K562 (cell line): ENCODE measurements at regions not wholly inside any gene's neighbourhood (a gene's known extent, or its start where the extent isn't known, plus 50 kb on each side); places are given as distances from the start of the nearest gene placed in this dataset.

Experiments
- ATAC-seq: fragments of 200-7000 bp; cut with Tn5 transposase; 3 replicates; pipeline ENCODE4 v1.9.1; 2020; ENCODE audit warnings: moderate library complexity
- BruUV-seq: library from RNA; stranded (reverse); fragments of 400-500 nt; replicated peaks from 2 replicates; lab custom pipeline; 2021; lab: Mats Ljungman, UMichigan
- CTCF ChIA-PET: fragments of 300-600 bp; formaldehyde crosslinking; extraction: SDS; loops from one replicate; lab custom pipeline; 2021; ENCODE audit warnings: low intra/inter-chr PET ratio; lab: Yijun Ruan, JAX
- POLR2A ChIA-PET: fragments of 300-600, 350-650 bp; sonication (Branson Sonifier 250); formaldehyde crosslinking; extraction: SDS; loops from one replicate; lab custom pipeline; 2021; ENCODE audit warnings: antibody characterized with exemption, inconsistent platforms; lab: Yijun Ruan, JAX
- DNase-seq, 4 experiments: peaks; one replicate each; pipeline versions ENCODE4 v3.0.0 to v3.0.0-alpha.2; 2011 to 2018; ENCODE audit warnings: low spot score in 3 of 4, mixed read lengths in 3 of 4; ENCODE audit errors: extremely low read depth in 1 of 4
- FAIRE-seq: peaks from 2 replicates; lab custom pipeline; 2011; peaks lifted over from hg19 to GRCh38; lab: Jason Lieb, UNC
- H2AFZ ChIP-seq: 2 replicates; pipeline ENCODE4 v1.6.0; 2011; ENCODE audit warnings: low read depth, low read length, control low read depth, inconsistent platforms
- H3K27ac ChIP-seq: fragments of 200-600 bp; 3 replicates; pipeline ENCODE4 v1.8.0; 2011; ENCODE audit warnings: low read depth, mild to moderate bottlenecking, control low read depth, inconsistent platforms, low read length, moderate library complexity, mixed read lengths; ENCODE audit errors: extremely low read depth
- H3K27me3 ChIP-seq, 2 experiments: fragments of 300-600 bp in 1 of 2; 2 replicates in 1 of 2; 3 replicates in 1 of 2; pipeline versions ENCODE4 v1.6.0 to v1.8.0; 2011; ENCODE audit warnings: inconsistent platforms in 2 of 2, low read length in 2 of 2, mild to moderate bottlenecking in 1 of 2, mixed read lengths in 1 of 2, moderate library complexity in 1 of 2; ENCODE audit not compliant: control insufficient read depth in 2 of 2, insufficient read depth in 2 of 2
- H3K36me3 ChIP-seq: fragments of 300-600 bp; 3 replicates; pipeline ENCODE4 v1.8.0; 2011; ENCODE audit warnings: mild to moderate bottlenecking, low read length, inconsistent platforms; ENCODE audit not compliant: control insufficient read depth, insufficient read depth
- H3K4me1 ChIP-seq, 2 experiments: fragments of 200-600 bp in 1 of 2; replicated peaks in 1 of 2; 2 replicates in 1 of 2; 3 replicates in 1 of 2; pipeline versions ENCODE4 v1.5.1 to v1.8.0; 2011; ENCODE audit warnings: inconsistent platforms in 2 of 2, low read length in 2 of 2, mild to moderate bottlenecking in 1 of 2, mixed read lengths in 1 of 2, moderate library complexity in 1 of 2; ENCODE audit not compliant: control insufficient read depth in 2 of 2, insufficient read depth in 2 of 2
- H3K4me2 ChIP-seq: 2 replicates; pipeline ENCODE4 v1.6.1; 2011; ENCODE audit warnings: low read length, control low read depth, inconsistent platforms, mixed read lengths; ENCODE audit not compliant: insufficient read depth
- H3K4me3 ChIP-seq: fragments of 200-600 bp; sonication (generic), shearing (Covaris generic); 2 replicates; pipeline ENCODE4 v1.5.1; 2016; ENCODE audit warnings: control low read depth, inconsistent platforms
- H3K79me2 ChIP-seq: fragments of 200-600 bp; 3 replicates; pipeline ENCODE4 v1.8.0; 2011; ENCODE audit warnings: low read length, inconsistent platforms; ENCODE audit not compliant: control insufficient read depth, insufficient read depth
- H3K9ac ChIP-seq, 2 experiments: 2 replicates each; pipeline versions ENCODE4 v1.6.0 to v1.6.1; 2011; ENCODE audit warnings: low read depth in 2 of 2, low read length in 2 of 2, control low read depth in 1 of 2, inconsistent platforms in 1 of 2, mild to moderate bottlenecking in 1 of 2, mixed read lengths in 1 of 2; ENCODE audit not compliant: insufficient read depth in 1 of 2
- H3K9me1 ChIP-seq: one replicate; pipeline ENCODE4 v1.6.0; 2011; ENCODE audit warnings: inconsistent platforms, mild to moderate bottlenecking, low read length, moderate library complexity; ENCODE audit not compliant: control insufficient read depth, insufficient read depth
- H3K9me3 ChIP-seq: replicated peaks from 2 replicates; pipeline ENCODE4 v1.5.1; 2011; ENCODE audit warnings: low read depth, low read length, inconsistent platforms; ENCODE audit not compliant: control insufficient read depth, insufficient read depth
- H4K20me1 ChIP-seq: replicated peaks from 2 replicates; pipeline ENCODE4 v1.6.1; 2011; ENCODE audit warnings: low read length, inconsistent platforms, mixed read lengths; ENCODE audit not compliant: control insufficient read depth, insufficient read depth
- CBFA2T3 ChIP-seq: fragments of 450-650 bp; IDR thresholded peaks from 2 replicates; pipeline ENCODE4 v1.6.1; 2017
- E2F4 ChIP-seq: sonication (generic); formaldehyde crosslinking; IDR thresholded peaks from 2 replicates; pipeline ENCODE4 v1.8.0; 2022; ENCODE audit warnings: mild to moderate bottlenecking, low read depth, missing genetic modification reagents
- EZH2 ChIP-seq: IDR thresholded peaks from 2 replicates; pipeline ENCODE4 v1.6.1; 2012; ENCODE audit warnings: low read depth, mild to moderate bottlenecking, inconsistent platforms, low read length, borderline replicate concordance
- HDAC1 ChIP-seq, 2 experiments: fragments of 450-650 bp; IDR thresholded peaks; 2 replicates each; pipeline ENCODE4 v1.6.1; 2016 to 2017; ENCODE audit warnings: inconsistent platforms in 1 of 2, mild to moderate bottlenecking in 1 of 2, moderate library complexity in 1 of 2
- HMGN3 ChIP-seq: IDR thresholded peaks from 2 replicates; pipeline ENCODE4 v1.6.1; 2011; ENCODE audit warnings: borderline replicate concordance, low read depth, mild to moderate bottlenecking, mixed read lengths, low read length; ENCODE audit not compliant: insufficient read length; ENCODE audit errors: extremely low read depth
- HNRNPH1 ChIP-seq: fragments of 200-400 bp; formaldehyde crosslinking; optimal IDR thresholded peaks from 2 replicates; pipeline ENCODE3; 2017; ENCODE audit warnings: low read depth, mild to moderate bottlenecking, low read length, moderate library complexity
- RAD21 ChIP-seq, 2 experiments: fragments of 250-450 bp in 1 of 2; fragments of 450-650 bp in 1 of 2; sonication (Bioruptor Pico) in 1 of 2; formaldehyde crosslinking in 1 of 2; IDR thresholded peaks in 1 of 2; conservative IDR thresholded peaks in 1 of 2; 2 replicates each; pipeline versions ENCODE4 v1.4.0 to v1.8.0; 2020 to 2022; ENCODE audit warnings: mild to moderate bottlenecking in 2 of 2, moderate library complexity in 1 of 2
- SIN3A ChIP-seq, 2 experiments: fragments of 150-350 bp in 1 of 2; IDR thresholded peaks; 2 replicates each; pipeline ENCODE4 v1.6.1; 2011 to 2016; ENCODE audit warnings: borderline replicate concordance in 2 of 2, low read depth in 2 of 2, low read length in 2 of 2, mild to moderate bottlenecking in 2 of 2, moderate library complexity in 2 of 2; ENCODE audit not compliant: control insufficient read depth in 1 of 2
- SREBF2 ChIP-seq: sonication (generic); formaldehyde crosslinking; IDR thresholded peaks from 2 replicates; pipeline ENCODE4 v1.4.0; 2020; ENCODE audit warnings: mild to moderate bottlenecking, missing genetic modification reagents
- TAF9B ChIP-seq: fragments of 450-650 bp; IDR thresholded peaks from 2 replicates; pipeline ENCODE4 v1.6.1; 2018; ENCODE audit warnings: mild to moderate bottlenecking; ENCODE audit not compliant: partially characterized antibody
- ZNF764 ChIP-seq: fragments of 250-450 bp; sonication (Bioruptor Pico); IDR thresholded peaks from 2 replicates; pipeline ENCODE4 v1.4.0; 2020; ENCODE audit warnings: low read depth, mild to moderate bottlenecking, moderate library complexity
- WGBS: fragments of 100-300 bp; shearing (Covaris generic); methylation state at CpG from one replicate; pipeline ENCODE4 v1.1.6; 2016; ENCODE audit warnings: low coverage, mixed read lengths; ENCODE audit not compliant: insufficient coverage; ENCODE audit errors: missing lambda C conversion rate; 5-methylcytosine and 5-hydroxymethylcytosine counted together
- in situ Hi-C: fragments of 300-500 bp; cut with MboI; formaldehyde crosslinking; loops from 4 replicates; pipeline ENCODE4 v1.15.0; 2018; ENCODE audit warnings: inconsistent platforms, mixed read lengths
- intact Hi-C: fragments of 100-400 bp; cut with micrococcal nuclease; formaldehyde crosslinking; loops from 2 replicates; pipeline ENCODE4 v1.14.2; 2022
- TF ChIP-seq, protein P1 (sequence below): IDR thresholded peaks from 2 replicates; pipeline ENCODE4 v1.6.1; 2014; ENCODE audit warnings: antibody characterized with exemption
- TF ChIP-seq, protein P2 (sequence below): sonication (generic); formaldehyde crosslinking; IDR thresholded peaks from 2 replicates; pipeline ENCODE4 v1.8.1; 2023; ENCODE audit warnings: mild to moderate bottlenecking, missing genetic modification reagents

- WGBS: 0% methylated on average over 2 of the region's 2 CpGs
- in situ Hi-C loops (no loop called here), intact Hi-C loops (no loop called here)
- H3K9me1 ChIP-seq: no peaks in the 10 kb centered on the region
- ATAC-seq (no peak), DNase-seq (no peak), FAIRE-seq (no peak)
- no peaks in the 10 kb centered on the region for H3K79me2 ChIP-seq
- no peaks in the 10 kb centered on the region for H3K4me1 ChIP-seq
- no peak overlapping the region for H3K9ac ChIP-seq
- ChIA-PET POLR2A (no interaction called here), CTCF (no interaction called here)
- TF ChIP-seq TAF9B (no peak), HNRNPH1 (no peak), RAD21 (CRISPR knock-in tag; conservative IDR thresholded peaks at IDR 0.05 in 1 of 2, IDR thresholded peaks at IDR 0.05 in 1 of 2) (peak in 1 of 2 experiments; percentile 12; a peak in 1 of 4 replicates)
- TF ChIP-seq, protein P1, sequence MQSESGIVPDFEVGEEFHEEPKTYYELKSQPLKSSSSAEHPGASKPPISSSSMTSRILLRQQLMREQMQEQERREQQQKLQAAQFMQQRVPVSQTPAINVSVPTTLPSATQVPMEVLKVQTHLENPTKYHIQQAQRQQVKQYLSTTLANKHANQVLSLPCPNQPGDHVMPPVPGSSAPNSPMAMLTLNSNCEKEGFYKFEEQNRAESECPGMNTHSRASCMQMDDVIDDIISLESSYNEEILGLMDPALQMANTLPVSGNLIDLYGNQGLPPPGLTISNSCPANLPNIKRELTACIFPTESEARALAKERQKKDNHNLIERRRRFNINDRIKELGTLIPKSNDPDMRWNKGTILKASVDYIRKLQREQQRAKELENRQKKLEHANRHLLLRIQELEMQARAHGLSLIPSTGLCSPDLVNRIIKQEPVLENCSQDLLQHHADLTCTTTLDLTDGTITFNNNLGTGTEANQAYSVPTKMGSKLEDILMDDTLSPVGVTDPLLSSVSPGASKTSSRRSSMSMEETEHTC: no peak
- no peak overlapping the region for H3K27ac ChIP-seq
- no peaks in the 10 kb centered on the region for H3K36me3 ChIP-seq
- no peak overlapping the region for H3K4me3 ChIP-seq
- peaks cover 2% of the 10 kb centered on the region; the same call in 1 of the 2 replicates for H3K9me3 ChIP-seq
- no TSS peak for BruUV-seq
- H2AFZ ChIP-seq: no peak overlapping the region
- no peaks in the 10 kb centered on the region for H3K27me3 ChIP-seq
- H3K4me2 ChIP-seq: no peak overlapping the region
- H4K20me1 ChIP-seq: no peaks in the 10 kb centered on the region
Measured at GRCh38 chr5:126129431-126129830, 293.8 kb upstream of the GRAMD2B start.

DNA sequence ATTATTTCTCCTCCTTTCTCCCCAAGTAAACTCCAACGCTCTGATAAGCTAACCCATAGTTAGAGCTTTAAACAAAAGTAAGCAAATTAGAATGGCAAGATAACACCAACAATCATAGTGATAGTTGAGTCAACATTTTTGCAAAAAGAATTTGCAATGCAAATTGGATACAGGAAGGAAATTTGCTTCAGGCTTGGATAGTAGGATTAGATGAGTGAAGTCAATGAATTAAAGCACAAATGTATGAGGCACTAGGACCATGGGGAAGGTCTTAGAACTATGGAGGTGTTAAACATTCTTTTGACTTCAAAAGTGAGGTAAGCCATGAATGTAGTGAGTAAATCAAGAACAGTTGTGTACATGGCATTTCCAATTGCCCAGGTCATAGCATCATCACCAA, 289.8 kb upstream of the GRAMD2B start:
- Histone ChIP-seq H3K36me3 (no peaks in the 10 kb centered on the region), H4K20me1 (no peaks in the 10 kb centered on the region), H2AFZ (no peak overlapping the region), H3K9me1 (no peaks in the 10 kb centered on the region), H3K79me2 (no peaks in the 10 kb centered on the region), H3K4me2 (no peak overlapping the region), H3K4me1 (no peaks in the 10 kb centered on the region), H3K27ac (no peak overlapping the region), H3K9me3 (peaks cover 3% of the 10 kb centered on the region), H3K27me3 (no peaks in the 10 kb centered on the region), H3K9ac (no peak overlapping the region), H3K4me3 (no peak overlapping the region)
- FAIRE-seq (no peak), ATAC-seq (no peak), DNase-seq (no peak)
- WGBS: 0% methylated on average over 1 of the region's 1 CpG
- POLR2A ChIA-PET: no interaction called here
- BruUV-seq: no TSS peak
- in situ Hi-C loops: no loop called here
- CTCF ChIA-PET: no interaction called here
- intact Hi-C loops: no loop called here
- TF ChIP-seq, protein P2, sequence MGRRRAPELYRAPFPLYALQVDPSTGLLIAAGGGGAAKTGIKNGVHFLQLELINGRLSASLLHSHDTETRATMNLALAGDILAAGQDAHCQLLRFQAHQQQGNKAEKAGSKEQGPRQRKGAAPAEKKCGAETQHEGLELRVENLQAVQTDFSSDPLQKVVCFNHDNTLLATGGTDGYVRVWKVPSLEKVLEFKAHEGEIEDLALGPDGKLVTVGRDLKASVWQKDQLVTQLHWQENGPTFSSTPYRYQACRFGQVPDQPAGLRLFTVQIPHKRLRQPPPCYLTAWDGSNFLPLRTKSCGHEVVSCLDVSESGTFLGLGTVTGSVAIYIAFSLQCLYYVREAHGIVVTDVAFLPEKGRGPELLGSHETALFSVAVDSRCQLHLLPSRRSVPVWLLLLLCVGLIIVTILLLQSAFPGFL (CRISPR knock-in tag): no peak
- TF ChIP-seq SIN3A (IDR thresholded peaks at IDR 0.05; ENCODE audit: borderline replicate concordance in 2 of 2, control insufficient read depth in 1 of 2, low read depth in 2 of 2, low read length in 2 of 2) (no peak), CBFA2T3 (no peak), E2F4 (no peak), EZH2 (no peak), ZNF764 (no peak), SREBF2 (CRISPR knock-in tag) (no peak), HMGN3 (no peak), HDAC1 (IDR thresholded peaks at IDR 0.05) (no peak)
